GM12878 (cell line): ENCODE measurements at regions not wholly inside any gene's neighbourhood (a gene's known extent, or its start where the extent isn't known, plus 50 kb on each side); places are given as distances from the start of the nearest gene placed in this dataset.

Source experiments
- ATAC-seq: fragments of 200-7000 bp; cut with Tn5 transposase; 3 replicates; pipeline ENCODE4 v1.9.1; 2020; ENCODE audit warnings: mild to moderate bottlenecking, moderate library complexity
- BruUV-seq: library from RNA; stranded (reverse); fragments of 400-500 nt; replicated peaks from 2 replicates; lab custom pipeline; 2021; lab: Mats Ljungman, UMichigan
- CTCF ChIA-PET: fragments of 300-600 bp; sonication (Branson Sonifier 250); formaldehyde crosslinking; extraction: SDS; loops from one replicate; lab custom pipeline; 2021; ENCODE audit warnings: inconsistent platforms; lab: Yijun Ruan, JAX
- POLR2A ChIA-PET: fragments of 350-600 bp; formaldehyde crosslinking; extraction: SDS; loops from one replicate; lab custom pipeline; 2021; ENCODE audit warnings: inconsistent platforms; lab: Charles Lee
- RAD21 ChIA-PET: fragments of 300-600 bp; sonication (Branson Sonifier 250); formaldehyde crosslinking; loops from one replicate; lab custom pipeline; 2023; ENCODE audit warnings: antibody characterized with exemption; ENCODE audit not compliant: unreplicated experiment; lab: Charles Lee
- SMC1A ChIA-PET: fragments of 300-600 bp; sonication (Branson Sonifier 250); formaldehyde crosslinking; loops from one replicate; lab custom pipeline; 2023; ENCODE audit not compliant: unreplicated experiment, uncharacterized antibody; lab: Charles Lee
- DNase-seq: peaks from one replicate; pipeline ENCODE4 v3.0.0-alpha.2; 2011; ENCODE audit warnings: low read depth, low spot score
- FAIRE-seq: peaks from 3 replicates; lab custom pipeline; 2011; peaks lifted over from hg19 to GRCh38; lab: Jason Lieb, UNC
- H2AFZ ChIP-seq: 2 replicates; pipeline ENCODE4 v1.6.0; 2011; ENCODE audit warnings: low read depth, low read length, control low read depth; ENCODE audit not compliant: control insufficient read depth
- H3K27ac ChIP-seq: 2 replicates; pipeline ENCODE4 v1.5.1; 2011; ENCODE audit warnings: control low read depth; ENCODE audit not compliant: control insufficient read depth, insufficient read depth
- H3K27me3 ChIP-seq, 2 experiments: replicated peaks in 1 of 2; 2 replicates each; pipeline versions ENCODE4 v1.6.0 to v1.6.1; 2011; ENCODE audit warnings: low read length in 1 of 2; ENCODE audit not compliant: control insufficient read depth in 2 of 2, insufficient read depth in 2 of 2
- H3K36me3 ChIP-seq, 2 experiments: 2 replicates each; pipeline ENCODE4 v1.5.1; 2011; ENCODE audit warnings: low read length in 1 of 2; ENCODE audit not compliant: control insufficient read depth in 2 of 2, insufficient read depth in 2 of 2
- H3K4me1 ChIP-seq: 2 replicates; pipeline ENCODE4 v1.6.1; 2011; ENCODE audit warnings: mild to moderate bottlenecking, low read length, moderate library complexity, mixed read lengths; ENCODE audit not compliant: control insufficient read depth, insufficient read depth
- H3K4me2 ChIP-seq: 2 replicates; pipeline ENCODE4 v1.6.0; 2011; ENCODE audit warnings: control low read depth; ENCODE audit not compliant: control insufficient read depth, insufficient read depth
- H3K4me3 ChIP-seq: fragments of 200-600 bp; sonication (generic); 2 replicates; pipeline ENCODE4 v1.5.1; 2016
- H3K79me2 ChIP-seq: 2 replicates; pipeline ENCODE4 v1.6.0; 2011; ENCODE audit warnings: low read length; ENCODE audit not compliant: control insufficient read depth, insufficient read depth
- H3K9ac ChIP-seq: 2 replicates; pipeline ENCODE4 v1.8.0; 2011; ENCODE audit warnings: low read length, control low read depth, mixed read lengths; ENCODE audit not compliant: control insufficient read depth, insufficient read depth
- H3K9me3 ChIP-seq: replicated peaks from 3 replicates; pipeline ENCODE4 v1.5.1; 2011; ENCODE audit warnings: mild to moderate bottlenecking, low read length; ENCODE audit not compliant: control insufficient read depth, insufficient read depth
- H4K20me1 ChIP-seq: 2 replicates; pipeline ENCODE4 v1.6.0; 2011; ENCODE audit not compliant: control insufficient read depth, insufficient read depth
- CBFB ChIP-seq: IDR thresholded peaks from 2 replicates; pipeline ENCODE4 v1.6.1; 2016; ENCODE audit warnings: antibody characterized with exemption, low read depth
- MYC ChIP-seq: IDR thresholded peaks from 2 replicates; pipeline ENCODE4 v1.6.1; 2011; ENCODE audit warnings: mild to moderate bottlenecking, low read length, moderate library complexity, inconsistent platforms; ENCODE audit not compliant: insufficient read depth, insufficient replicate concordance, insufficient read length, severe bottlenecking
- NR2C2 ChIP-seq: IDR thresholded peaks from 2 replicates; pipeline ENCODE4 v1.6.1; 2011; ENCODE audit warnings: borderline replicate concordance, low read depth; ENCODE audit not compliant: control insufficient read depth, insufficient read length
- PML ChIP-seq: IDR thresholded peaks from 2 replicates; pipeline ENCODE4 v1.6.1; 2012; ENCODE audit warnings: low read length, inconsistent platforms
- POLR2AphosphoS5 ChIP-seq: IDR thresholded peaks from 2 replicates; pipeline ENCODE4 v1.6.1; 2011; ENCODE audit warnings: mild to moderate bottlenecking, low read length, inconsistent platforms
- RB1 ChIP-seq: fragments of 450-650 bp; formaldehyde crosslinking; IDR thresholded peaks from 2 replicates; pipeline ENCODE4 v1.6.1; 2017; ENCODE audit warnings: mild to moderate bottlenecking, borderline replicate concordance
- SREBF1 ChIP-seq: IDR thresholded peaks from 2 replicates; pipeline ENCODE4 v1.6.1; 2012; ENCODE audit warnings: mild to moderate bottlenecking, low read length
- ZNF207 ChIP-seq: fragments of 450-650 bp; IDR thresholded peaks from 2 replicates; pipeline ENCODE4 v1.6.1; 2014; ENCODE audit warnings: antibody characterized with exemption, mild to moderate bottlenecking, borderline replicate concordance
- WGBS: methylation state at CpG from one replicate; pipeline ENCODE4 v1.1.6; 2016; ENCODE audit warnings: low lambda C conversion rate; ENCODE audit not compliant: insufficient replicate concordance, insufficient coverage; ENCODE audit errors: missing lambda C conversion rate; 5-methylcytosine and 5-hydroxymethylcytosine counted together
- in situ Hi-C: fragments of 300-500 bp; cut with MboI; formaldehyde crosslinking; loops from 9 replicates; pipeline ENCODE4 v1.14.3; 2018; ENCODE audit warnings: mixed read lengths
- intact Hi-C: fragments of 100-400 bp; cut with micrococcal nuclease; formaldehyde crosslinking; loops from one replicate; pipeline ENCODE4 v1.14.2; 2022; ENCODE audit not compliant: unreplicated experiment
- TF ChIP-seq, protein P1 (sequence below): fragments of 450-650 bp; IDR thresholded peaks from 2 replicates; pipeline ENCODE4 v1.6.1; 2017; ENCODE audit warnings: mild to moderate bottlenecking, moderate library complexity

DNA sequence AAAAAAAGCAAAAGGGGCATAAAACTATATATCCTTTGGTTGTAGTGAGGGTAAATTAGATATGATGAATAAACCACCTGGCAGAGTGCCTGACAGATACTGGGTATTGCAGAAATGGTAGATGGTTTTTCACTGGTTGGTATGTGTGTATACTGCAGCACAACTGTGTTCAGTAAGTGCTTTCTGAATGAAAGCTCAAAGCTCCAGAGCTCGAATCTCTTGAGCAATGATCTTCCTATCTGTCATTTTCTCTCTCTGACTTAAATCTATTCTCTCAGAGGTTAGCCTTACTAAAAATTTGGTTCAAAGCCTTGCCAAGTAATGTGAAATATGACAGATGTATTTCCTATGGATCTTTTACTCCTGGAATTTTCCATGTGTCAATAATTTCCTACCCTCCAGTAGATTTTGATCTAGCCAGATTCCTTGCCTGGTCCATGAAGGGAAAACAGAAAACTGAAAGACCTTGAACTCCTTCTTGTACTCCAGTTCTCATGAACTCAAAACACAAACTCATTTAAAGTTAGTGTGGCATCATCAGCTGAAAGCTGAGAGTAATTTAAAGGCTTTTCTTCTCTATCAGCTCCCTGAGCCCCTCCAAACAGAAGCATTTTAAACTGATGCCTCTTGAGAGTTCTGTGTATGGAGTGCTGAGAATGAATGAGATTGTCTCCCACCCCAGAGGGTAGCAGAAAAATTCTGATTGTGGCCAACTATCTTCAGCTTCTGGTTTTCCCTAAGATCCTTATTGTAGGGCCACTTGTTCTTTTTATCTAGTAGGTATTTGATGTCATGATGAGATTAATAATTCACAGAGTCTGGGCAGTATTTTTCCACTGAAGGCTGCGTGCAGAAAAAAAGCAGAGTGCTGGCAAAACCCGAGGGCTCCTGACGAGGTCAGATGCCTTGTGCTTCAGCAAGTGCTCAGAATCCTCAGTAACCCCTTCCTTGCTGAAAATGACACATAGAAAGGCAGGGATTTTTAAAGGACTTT, 363.4 kb upstream of the BOD1L1 start:
- WGBS, result 13% methylated on average over 4 of the region's 4 CpGs
- Histone ChIP-seq H4K20me1 (no peaks in the 10 kb centered on the region), H3K9ac (no peak overlapping the region), H3K9me3 (no peaks in the 10 kb centered on the region), H2AFZ (no peak overlapping the region), H3K4me1 (no peaks in the 10 kb centered on the region), H3K27ac (no peak overlapping the region), H3K36me3 (no peaks in the 10 kb centered on the region), H3K27me3 (no peaks in the 10 kb centered on the region), H3K79me2 (no peaks in the 10 kb centered on the region), H3K4me3 (no peak overlapping the region), H3K4me2 (no peak overlapping the region)
- BruUV-seq, result no TSS peak
- CTCF ChIA-PET, result no interaction called here
- DNase-seq (no peak), ATAC-seq (no peak), FAIRE-seq (no peak)
- intact Hi-C loops, result no loop called here
- in situ Hi-C loops, result no loop called here
- POLR2A ChIA-PET, result interaction anchor here (0.7 kb wide), 2 partner anchors 10 to 51 kb away, joined by 4 to 6 read pairs; no protein-coding TSS in a partner anchor
- SMC1A ChIA-PET, result no interaction called here
- RAD21 ChIA-PET, result no interaction called here
- no peak for TF ChIP-seq RB1
- no peak for TF ChIP-seq PML

DNA sequence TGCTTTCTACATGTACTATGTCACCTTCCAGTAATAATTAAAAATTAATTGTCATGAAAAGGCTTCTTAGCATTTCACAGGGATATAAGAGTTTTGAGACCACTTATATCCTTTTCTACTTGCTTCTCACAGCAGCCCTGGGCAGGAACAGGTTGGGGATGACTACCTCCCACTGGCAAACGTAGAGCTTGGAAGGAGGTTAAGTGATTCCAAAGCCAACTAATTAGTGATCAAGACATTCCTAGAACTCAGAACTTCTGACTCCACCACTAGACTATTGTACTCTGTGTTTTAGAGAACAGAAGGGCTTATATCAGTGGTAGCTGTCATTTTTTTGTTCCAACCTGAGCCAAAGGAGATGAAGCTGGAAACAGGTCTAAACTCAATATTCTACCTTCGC, 364.5 kb upstream of the BOD1L1 start:
- no peaks in the 10 kb centered on the region for H4K20me1 ChIP-seq
- POLR2A ChIA-PET, result no interaction called here
- BruUV-seq, result no TSS peak
- intact Hi-C loops (no loop called here), in situ Hi-C loops (no loop called here)
- H3K79me2 ChIP-seq, result no peaks in the 10 kb centered on the region
- H3K36me3 ChIP-seq, result no peaks in the 10 kb centered on the region
- no peaks in the 10 kb centered on the region for H3K9me3 ChIP-seq
- no peak overlapping the region for H3K27ac ChIP-seq
- H2AFZ ChIP-seq, result no peak overlapping the region
- no peak overlapping the region for H3K4me2 ChIP-seq
- CTCF ChIA-PET, result no interaction called here
- RAD21 ChIA-PET, result no interaction called here
- no peaks in the 10 kb centered on the region for H3K27me3 ChIP-seq
- no peak overlapping the region for H3K9ac ChIP-seq
- no peak for TF ChIP-seq NR2C2
- TF ChIP-seq, protein P1, sequence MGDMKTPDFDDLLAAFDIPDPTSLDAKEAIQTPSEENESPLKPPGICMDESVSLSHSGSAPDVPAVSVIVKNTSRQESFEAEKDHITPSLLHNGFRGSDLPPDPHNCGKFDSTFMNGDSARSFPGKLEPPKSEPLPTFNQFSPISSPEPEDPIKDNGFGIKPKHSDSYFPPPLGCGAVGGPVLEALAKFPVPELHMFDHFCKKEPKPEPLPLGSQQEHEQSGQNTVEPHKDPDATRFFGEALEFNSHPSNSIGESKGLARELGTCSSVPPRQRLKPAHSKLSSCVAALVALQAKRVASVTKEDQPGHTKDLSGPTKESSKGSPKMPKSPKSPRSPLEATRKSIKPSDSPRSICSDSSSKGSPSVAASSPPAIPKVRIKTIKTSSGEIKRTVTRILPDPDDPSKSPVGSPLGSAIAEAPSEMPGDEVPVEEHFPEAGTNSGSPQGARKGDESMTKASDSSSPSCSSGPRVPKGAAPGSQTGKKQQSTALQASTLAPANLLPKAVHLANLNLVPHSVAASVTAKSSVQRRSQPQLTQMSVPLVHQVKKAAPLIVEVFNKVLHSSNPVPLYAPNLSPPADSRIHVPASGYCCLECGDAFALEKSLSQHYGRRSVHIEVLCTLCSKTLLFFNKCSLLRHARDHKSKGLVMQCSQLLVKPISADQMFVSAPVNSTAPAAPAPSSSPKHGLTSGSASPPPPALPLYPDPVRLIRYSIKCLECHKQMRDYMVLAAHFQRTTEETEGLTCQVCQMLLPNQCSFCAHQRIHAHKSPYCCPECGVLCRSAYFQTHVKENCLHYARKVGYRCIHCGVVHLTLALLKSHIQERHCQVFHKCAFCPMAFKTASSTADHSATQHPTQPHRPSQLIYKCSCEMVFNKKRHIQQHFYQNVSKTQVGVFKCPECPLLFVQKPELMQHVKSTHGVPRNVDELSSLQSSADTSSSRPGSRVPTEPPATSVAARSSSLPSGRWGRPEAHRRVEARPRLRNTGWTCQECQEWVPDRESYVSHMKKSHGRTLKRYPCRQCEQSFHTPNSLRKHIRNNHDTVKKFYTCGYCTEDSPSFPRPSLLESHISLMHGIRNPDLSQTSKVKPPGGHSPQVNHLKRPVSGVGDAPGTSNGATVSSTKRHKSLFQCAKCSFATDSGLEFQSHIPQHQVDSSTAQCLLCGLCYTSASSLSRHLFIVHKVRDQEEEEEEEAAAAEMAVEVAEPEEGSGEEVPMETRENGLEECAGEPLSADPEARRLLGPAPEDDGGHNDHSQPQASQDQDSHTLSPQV, result no peak
- TF ChIP-seq MYC, result no peak
- TF ChIP-seq POLR2AphosphoS5, result no peak
- no peak for TF ChIP-seq ZNF207
- no peak for TF ChIP-seq CBFB
- no peak for TF ChIP-seq SREBF1
- no peak for DNase-seq
- no peak for ATAC-seq
- SMC1A ChIA-PET, result no interaction called here
- 0% methylated on average over 2 of the region's 2 CpGs for WGBS
- no peaks in the 10 kb centered on the region for H3K4me1 ChIP-seq
- H3K4me3 ChIP-seq, result no peak overlapping the region
- no peak for FAIRE-seq
